ENCODE measurements at regions not wholly inside any gene's neighbourhood (a gene's known extent, or its start where the extent isn't known, plus 50 kb on each side); places are given as distances from the start of the nearest gene placed in this dataset.
A peak's percentile ranks its signal among the peaks of the same experiment; 100 is the strongest.

- no TSS peak for BruUV-seq (replicated peaks)
- Histone ChIP-seq H3K9me3 (ENCODE audit: low read length) (no peaks in the 10 kb centered on the region), H3K27ac (ENCODE audit: low read depth, low read length, poor library complexity, severe bottlenecking) (no peak overlapping the region), H4K20me1 (ENCODE audit: insufficient read depth, low read length) (no peaks in the 10 kb centered on the region), H2AFZ (ENCODE audit: low read length) (no peak overlapping the region), H3K79me2 (ENCODE audit: insufficient read depth, low read depth, low read length) (no peaks in the 10 kb centered on the region), H3K9me2 (ENCODE audit: insufficient read depth, low read length) (no peaks in the 10 kb centered on the region), H3K4me2 (ENCODE audit: low read length) (no peak overlapping the region), H3K4me3 (ENCODE audit: low read depth, low read length, poor library complexity, severe bottlenecking) (no peak overlapping the region), H3K36me3 (ENCODE audit: insufficient read depth, low read length) (no peaks in the 10 kb centered on the region), H3K4me1 (ENCODE audit: insufficient read depth, low read length, poor library complexity, severe bottlenecking) (no peaks in the 10 kb centered on the region)
- intact Hi-C loops (cut with micrococcal nuclease; ENCODE audit: unreplicated experiment): no loop called here
- ChIA-PET POLR2A (no interaction called here), CTCF (ENCODE audit: unreplicated experiment) (no interaction called here)
- no peak for TF ChIP-seq EZH2phosphoT487 (IDR thresholded peaks at IDR 0.05; ENCODE audit: borderline replicate concordance, low read depth, low read length)
- TF ChIP-seq, protein P1, sequence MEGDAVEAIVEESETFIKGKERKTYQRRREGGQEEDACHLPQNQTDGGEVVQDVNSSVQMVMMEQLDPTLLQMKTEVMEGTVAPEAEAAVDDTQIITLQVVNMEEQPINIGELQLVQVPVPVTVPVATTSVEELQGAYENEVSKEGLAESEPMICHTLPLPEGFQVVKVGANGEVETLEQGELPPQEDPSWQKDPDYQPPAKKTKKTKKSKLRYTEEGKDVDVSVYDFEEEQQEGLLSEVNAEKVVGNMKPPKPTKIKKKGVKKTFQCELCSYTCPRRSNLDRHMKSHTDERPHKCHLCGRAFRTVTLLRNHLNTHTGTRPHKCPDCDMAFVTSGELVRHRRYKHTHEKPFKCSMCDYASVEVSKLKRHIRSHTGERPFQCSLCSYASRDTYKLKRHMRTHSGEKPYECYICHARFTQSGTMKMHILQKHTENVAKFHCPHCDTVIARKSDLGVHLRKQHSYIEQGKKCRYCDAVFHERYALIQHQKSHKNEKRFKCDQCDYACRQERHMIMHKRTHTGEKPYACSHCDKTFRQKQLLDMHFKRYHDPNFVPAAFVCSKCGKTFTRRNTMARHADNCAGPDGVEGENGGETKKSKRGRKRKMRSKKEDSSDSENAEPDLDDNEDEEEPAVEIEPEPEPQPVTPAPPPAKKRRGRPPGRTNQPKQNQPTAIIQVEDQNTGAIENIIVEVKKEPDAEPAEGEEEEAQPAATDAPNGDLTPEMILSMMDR (conservative IDR thresholded peaks at IDR 0.05; ENCODE audit: low read length): no peak
- no peak for DNase-seq (ENCODE audit: low spot score)
These were observed 85.2 kb upstream of the TMPRSS2 start for GRCh38 chr21:41593051-41593759.

DNA sequence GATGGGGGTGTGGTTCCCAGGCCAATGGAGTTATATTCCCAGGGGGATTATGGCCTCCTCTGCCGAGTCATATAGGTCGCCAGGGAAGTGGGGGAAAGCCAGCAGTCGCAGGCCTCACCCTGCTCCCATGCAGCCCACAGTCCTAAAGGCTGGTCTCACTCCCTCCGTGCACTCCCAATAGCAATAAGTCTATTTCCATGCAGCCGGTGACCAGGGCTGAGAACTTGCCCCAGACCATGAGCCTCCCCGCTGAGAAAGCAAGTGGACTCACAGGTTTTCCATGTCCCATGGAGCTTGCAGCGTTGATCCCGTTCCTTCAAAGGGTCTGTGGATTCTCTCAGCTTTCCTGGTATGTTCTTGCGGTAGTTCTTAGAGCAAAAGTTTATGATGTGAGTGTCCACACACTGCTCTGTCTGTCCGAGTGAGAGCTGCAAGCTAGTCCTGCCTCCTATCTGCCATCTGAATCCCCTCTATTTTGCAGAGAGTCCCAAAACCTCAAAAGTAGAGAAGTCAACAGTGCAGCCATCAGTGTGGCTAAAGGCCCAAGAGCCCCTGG lies 81.7 kb upstream of the TMPRSS2 start:
- H3K4me1 ChIP-seq (ENCODE audit: insufficient read depth, low read length, poor library complexity, severe bottlenecking): no peaks in the 10 kb centered on the region
- ChIA-PET CTCF (ENCODE audit: unreplicated experiment) (interaction anchor here (1.0 kb wide), 1 partner anchor 34 kb away, joined by 4 read pairs; no protein-coding TSS in a partner anchor), POLR2A (no interaction called here)
- DNase-seq (ENCODE audit: low spot score): no peak
- intact Hi-C loops (cut with micrococcal nuclease; ENCODE audit: unreplicated experiment): no loop called here
- BruUV-seq (replicated peaks): no TSS peak
- no peaks in the 10 kb centered on the region for H3K9me3 ChIP-seq (ENCODE audit: low read length)
- H2AFZ ChIP-seq (ENCODE audit: low read length): no peak overlapping the region
- TF ChIP-seq, protein P1 (conservative IDR thresholded peaks at IDR 0.05; ENCODE audit: low read length): no peak
- no peak for TF ChIP-seq EZH2phosphoT487 (IDR thresholded peaks at IDR 0.05; ENCODE audit: borderline replicate concordance, low read depth, low read length)
- H3K4me3 ChIP-seq (ENCODE audit: low read depth, low read length, poor library complexity, severe bottlenecking): no peak overlapping the region
- H3K27ac ChIP-seq (ENCODE audit: low read depth, low read length, poor library complexity, severe bottlenecking): no peak overlapping the region
- H3K36me3 ChIP-seq (ENCODE audit: insufficient read depth, low read length): no peaks in the 10 kb centered on the region
- no peak overlapping the region for H3K4me2 ChIP-seq (ENCODE audit: low read length)
- no peaks in the 10 kb centered on the region for H3K9me2 ChIP-seq (ENCODE audit: insufficient read depth, low read length)
- no peaks in the 10 kb centered on the region for H4K20me1 ChIP-seq (ENCODE audit: insufficient read depth, low read length)
- H3K79me2 ChIP-seq (ENCODE audit: insufficient read depth, low read depth, low read length): no peaks in the 10 kb centered on the region

DNA sequence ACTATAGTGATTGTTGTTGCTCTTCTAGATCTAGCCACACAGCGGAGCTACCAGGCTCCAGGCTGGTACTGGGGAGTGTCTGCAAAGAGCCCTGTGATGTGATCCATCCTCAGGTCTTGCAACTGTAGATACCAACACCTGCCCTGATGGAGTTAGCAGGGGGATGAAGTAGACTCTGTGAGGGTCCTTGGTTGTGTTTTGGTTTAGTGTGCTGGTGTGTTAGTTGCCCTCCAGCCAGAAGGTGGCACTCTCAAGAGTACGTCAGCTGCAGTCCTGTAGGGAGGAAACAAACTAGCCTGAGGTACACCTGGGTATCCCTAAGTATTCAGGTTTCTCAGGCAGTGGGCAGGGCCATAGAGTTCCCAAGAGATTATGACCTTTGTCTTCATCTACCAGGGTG lies 81.2 kb upstream of the TMPRSS2 start:
- Histone ChIP-seq H3K4me1 (ENCODE audit: insufficient read depth, low read length, poor library complexity, severe bottlenecking) (no peaks in the 10 kb centered on the region), H3K36me3 (ENCODE audit: insufficient read depth, low read length) (no peaks in the 10 kb centered on the region), H3K79me2 (ENCODE audit: insufficient read depth, low read depth, low read length) (no peaks in the 10 kb centered on the region), H3K27ac (ENCODE audit: low read depth, low read length, poor library complexity, severe bottlenecking) (no peak overlapping the region), H3K9me3 (ENCODE audit: low read length) (no peaks in the 10 kb centered on the region), H3K4me2 (ENCODE audit: low read length) (no peak overlapping the region), H3K4me3 (ENCODE audit: low read depth, low read length, poor library complexity, severe bottlenecking) (no peak overlapping the region), H4K20me1 (ENCODE audit: insufficient read depth, low read length) (no peaks in the 10 kb centered on the region), H3K9me2 (ENCODE audit: insufficient read depth, low read length) (no peaks in the 10 kb centered on the region), H2AFZ (ENCODE audit: low read length) (no peak overlapping the region)
- TF ChIP-seq EZH2phosphoT487 (IDR thresholded peaks at IDR 0.05; ENCODE audit: borderline replicate concordance, low read depth, low read length): no peak
- TF ChIP-seq, protein P1 (conservative IDR thresholded peaks at IDR 0.05; ENCODE audit: low read length): peak; percentile 59
- intact Hi-C loops (cut with micrococcal nuclease; ENCODE audit: unreplicated experiment): no loop called here
- no TSS peak for BruUV-seq (replicated peaks)
- DNase-seq (ENCODE audit: low spot score): peak; percentile 9
- CTCF ChIA-PET (ENCODE audit: unreplicated experiment): no interaction called here
- POLR2A ChIA-PET: no interaction called here
